SIG-M5 treated with dmso at 0.1 percent for 504 hours (cell line): ENCODE measurements at regions not wholly inside any gene's neighbourhood (a gene's known extent, or its start where the extent isn't known, plus 50 kb on each side); places are given as distances from the start of the nearest gene placed in this dataset.
A peak's percentile ranks its signal among the peaks of the same experiment; 100 is the strongest.
"Not testable (repeated sequence)": the region's sequence is repeated elsewhere in the genome, so short reads cannot be mapped to it uniquely, and the experiment has no call there.

Experiments
- DNase-seq: peaks from one replicate; lab custom pipeline; 2025; ENCODE audit not compliant: unreplicated experiment; lab: John Stamatoyannopoulos, UW

DNA sequence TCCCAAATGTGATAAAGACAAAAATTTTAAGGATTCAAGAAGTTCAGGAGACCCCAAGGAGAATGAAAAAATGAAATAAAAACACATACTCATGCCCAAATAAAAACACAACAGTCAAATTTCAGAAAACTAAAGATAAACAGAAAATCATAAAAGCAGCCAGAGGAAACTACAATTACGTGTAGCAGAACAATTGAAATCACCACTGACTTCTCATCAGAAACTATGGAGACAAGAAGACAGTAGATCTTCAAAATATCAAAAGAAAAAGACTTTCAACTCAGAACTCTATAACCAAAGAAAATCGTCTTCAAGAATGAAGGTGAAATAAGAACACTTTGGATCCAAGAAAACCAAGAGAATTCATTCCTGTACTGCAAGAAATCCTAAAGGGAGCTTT, 54.9 kb downstream of the DIO3 start:
- DNase-seq, result no peak

DNA sequence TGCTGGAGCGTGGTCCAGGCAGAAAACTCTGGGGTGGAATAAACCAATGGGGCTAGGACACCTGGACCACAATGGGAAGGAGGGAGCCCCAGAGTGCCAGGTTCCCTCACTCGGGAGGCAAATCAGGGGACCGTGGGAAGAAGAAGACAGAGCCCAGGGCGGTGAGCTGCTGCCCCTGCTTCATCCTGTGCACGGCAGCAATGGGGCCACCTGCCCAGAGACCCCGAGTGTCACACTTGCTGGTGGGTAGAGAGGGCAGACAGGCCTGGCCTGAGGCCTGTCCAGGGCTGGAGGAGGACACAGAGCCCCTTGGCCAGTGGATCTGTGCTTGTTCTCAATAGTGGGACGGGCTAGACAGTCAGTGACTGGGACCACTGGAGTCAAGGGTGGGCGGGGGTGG, 58.2 kb downstream of the DIO3 start:
- no peak for DNase-seq

DNA sequence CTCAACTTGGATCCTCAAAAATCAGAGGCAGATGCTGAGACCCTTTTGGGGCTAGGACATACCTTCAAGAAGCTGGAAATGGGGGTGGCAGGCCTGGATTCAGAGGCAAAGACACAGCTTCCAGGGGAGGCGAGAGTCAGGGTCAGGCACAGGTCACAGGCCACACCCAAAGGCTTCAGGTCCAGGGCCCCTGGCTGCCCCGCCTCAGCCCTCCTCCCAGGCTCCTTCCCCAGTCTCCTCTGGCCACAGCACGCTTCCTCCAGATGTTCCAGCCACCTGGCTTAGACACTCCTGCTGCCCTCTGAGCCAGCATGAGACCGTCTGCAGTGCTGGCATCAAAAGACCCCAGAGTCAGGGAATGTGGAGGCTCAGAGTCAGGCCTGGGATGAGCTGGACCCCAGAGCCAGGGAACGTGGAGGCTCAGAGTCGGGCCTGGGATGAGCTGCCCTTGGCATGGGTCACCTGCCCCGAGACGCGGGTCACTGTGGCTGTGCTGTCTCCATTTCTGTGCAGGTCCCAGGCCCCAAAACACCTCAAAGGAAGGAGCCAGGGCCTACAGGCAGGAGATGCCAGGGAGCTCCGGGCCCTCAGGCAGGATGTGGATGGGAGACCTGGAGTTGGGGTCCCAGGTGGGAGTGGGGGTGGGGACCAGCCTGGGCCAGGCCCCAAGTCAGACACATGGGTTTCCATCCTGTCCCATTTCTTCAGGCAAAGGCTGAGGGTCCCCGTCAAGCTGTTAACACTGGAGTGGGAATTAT, 58.9 kb downstream of the DIO3 start:
- no peak for DNase-seq

DNA sequence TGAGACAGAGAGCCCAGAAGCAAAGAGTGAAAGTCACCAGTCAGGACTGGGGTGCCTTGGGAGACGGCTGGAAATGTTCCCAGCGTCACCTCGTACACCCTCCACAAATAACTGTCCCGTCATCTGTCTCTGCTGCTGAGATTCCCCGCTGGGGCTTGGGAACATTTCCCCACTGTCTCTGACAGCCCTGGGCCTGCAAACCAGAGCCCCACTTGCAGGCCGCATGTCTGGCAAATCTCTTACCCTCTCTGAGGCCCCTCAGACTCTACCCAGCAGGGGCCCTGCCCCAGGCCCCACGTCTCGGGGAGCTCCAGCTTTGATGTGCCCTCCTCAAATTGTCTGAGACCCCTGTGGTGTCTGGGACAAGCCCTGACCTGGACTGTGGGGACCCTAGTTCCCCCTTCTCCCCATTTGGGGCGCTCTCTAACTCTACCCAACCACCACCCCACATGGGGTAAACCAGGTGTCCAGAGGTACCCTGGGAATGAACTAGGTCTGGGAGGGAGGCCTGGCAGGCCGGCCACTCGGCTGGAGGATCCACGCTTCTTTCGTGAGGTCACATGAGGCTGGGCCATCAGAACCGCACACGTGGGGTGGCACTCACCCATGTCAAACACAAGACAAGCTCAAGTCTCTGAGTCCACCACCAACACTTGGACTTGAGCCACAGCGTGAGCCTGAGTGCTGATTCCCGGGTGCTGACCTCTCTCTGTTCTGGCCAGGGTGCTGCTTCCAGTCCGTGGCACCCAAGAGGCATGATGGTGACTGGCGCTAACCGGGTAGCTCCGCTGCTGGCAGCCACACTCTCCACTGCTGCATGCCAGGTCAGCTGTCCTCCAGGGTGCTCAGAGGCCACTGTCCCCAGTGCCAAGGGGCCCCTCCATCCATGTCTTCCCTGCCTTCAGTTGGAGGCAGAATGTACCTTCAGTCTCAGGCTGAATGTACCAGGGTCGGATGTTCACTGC, 59.8 kb downstream of the DIO3 start:
- DNase-seq, result no peak

DNA sequence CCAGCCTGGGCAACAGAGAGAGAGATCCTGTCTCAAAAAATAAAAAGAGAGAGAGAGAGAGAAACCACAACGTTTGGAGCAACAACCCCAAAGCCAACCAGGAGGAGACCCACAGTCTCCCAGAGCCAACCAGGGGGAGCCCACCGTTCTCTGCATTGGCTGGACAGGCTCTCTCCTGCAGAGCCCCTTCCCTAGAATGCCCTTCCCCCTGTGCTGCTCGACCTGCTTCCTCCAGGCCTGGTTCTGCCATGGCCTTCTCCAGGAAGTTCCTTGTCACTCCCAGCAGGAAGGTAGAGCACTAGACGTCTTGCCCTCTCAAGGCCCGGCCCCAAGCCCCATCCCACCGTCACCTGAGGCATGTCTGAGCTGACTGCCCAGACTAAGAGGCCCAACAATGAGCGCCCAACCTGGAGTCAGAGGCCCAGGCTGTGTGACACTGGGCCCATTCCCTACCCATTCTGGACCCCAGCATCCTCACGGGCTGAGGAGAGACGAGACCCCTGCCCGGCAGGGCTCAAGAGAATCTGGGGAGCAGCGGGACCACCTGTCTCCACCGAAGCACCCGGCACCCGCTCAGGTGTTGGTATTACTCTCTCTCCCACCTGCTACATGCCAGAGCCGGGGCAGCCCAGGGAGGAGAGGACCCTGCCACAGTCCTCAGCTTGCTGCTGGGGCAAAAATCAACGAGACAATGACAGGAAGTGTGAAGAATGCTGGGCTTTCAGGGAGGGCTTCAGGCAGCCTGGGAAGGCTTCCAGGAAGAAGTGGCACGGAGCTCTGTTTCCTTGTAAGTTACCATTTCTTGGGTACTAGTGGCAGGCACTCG, 61.2 kb downstream of the DIO3 start:
- DNase-seq, result no peak

DNA sequence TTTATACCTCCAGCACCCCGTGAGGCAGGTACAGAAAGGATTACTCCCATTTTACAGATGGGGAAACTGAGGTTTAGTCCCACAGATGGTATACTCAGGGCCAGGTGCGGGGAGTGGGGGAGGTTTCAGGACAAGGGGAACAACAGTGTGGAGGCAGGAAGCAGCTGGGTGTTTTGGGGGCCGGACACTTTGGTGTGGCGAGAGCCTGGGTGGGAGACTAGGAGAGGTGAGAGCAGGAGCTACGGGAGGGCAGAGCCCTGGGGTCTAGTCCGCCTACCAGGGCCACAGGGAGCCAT, 61.7 kb downstream of the DIO3 start:
- DNase-seq, result no peak

DNA sequence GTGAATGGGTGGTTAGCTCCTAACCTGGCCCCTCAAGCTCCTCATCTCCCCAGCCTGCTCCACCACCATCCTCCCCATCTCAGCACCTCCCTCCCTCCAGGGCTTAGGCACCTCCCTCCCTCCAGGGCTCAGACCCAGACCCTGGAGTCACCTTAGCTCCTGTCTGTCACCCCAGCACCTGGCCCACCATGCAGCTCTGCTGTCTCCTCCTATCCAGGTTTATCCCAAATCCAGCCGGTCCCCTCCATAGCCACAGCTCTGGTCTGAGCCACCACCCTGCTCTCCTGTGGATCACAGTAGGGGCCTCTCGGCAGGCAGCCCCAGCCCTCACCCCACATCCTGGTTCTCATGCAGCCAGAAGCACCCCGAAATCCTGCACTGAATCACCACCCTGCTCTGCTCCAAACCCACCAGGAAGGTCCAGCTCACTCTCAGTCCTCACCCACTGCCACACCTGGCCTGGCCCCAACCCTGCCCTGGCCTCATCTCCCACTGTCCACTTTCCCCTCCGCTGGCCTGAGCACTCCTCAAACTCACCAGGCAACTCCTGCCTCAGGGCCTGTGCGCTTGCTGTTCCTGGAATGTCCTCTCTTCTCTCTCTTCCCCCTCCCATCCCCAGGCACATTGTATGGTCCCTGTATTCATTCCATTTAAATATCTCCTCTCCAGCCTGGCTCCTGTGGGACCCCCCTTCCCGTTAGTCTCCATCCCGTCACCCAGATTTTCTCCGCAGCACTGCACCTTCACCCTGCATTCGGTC, 62.6 kb downstream of the DIO3 start:
- no peak for DNase-seq

DNA sequence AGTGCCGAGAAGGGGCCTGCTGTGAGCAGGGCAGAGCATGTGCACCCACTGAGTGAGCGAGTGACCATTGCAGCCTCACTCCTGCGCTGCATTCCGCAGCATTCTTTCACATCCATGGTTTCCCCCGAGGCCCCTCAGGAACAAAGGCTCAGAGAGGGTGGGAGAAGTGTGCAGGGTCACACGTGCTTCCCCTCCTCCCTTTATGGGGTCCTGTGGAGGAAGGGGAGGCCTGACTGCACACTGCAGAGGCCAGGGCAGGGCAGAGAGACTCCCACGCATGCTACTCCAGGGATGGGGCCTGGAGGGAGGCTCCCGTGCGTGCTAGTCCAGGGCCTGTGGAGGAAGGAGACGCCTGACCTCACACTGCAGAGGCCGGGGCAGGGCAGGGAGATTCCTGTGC, 63.2 kb downstream of the DIO3 start:
- no peak for DNase-seq

DNA sequence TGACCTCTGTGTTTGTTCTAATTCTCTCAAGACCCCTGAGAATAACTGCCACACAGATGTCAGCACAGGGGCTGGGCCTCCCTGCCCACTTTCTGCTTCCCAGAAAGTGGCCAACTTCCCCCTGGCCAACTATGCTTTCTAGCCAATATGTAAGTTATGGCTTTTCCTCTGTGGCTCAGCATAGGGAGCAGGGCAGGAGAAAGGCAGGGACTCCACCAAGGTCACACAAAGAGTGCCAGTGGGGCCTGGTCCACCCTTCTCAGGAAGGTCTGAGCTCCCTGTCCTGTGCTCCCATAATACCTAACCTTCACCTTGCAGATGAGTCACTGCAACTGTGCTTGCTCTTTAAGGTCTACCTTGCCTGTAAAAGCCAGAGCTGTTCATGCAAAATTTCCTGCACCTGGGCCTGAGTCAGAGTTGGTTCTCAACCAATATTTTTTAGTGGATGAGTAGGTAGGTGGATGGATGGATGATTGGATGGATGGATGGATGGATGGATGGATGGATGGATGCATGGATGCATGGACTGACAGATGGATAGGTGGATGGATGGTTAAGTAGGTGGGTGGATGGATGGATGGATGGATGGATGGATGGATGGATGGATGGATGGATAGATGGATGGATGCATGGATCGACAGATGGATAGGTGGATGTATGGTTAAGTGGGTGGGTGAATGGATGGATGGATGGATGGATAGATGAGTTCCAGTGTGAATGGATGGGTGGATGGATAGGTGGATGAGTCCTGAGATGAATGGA, 64.2 kb downstream of the DIO3 start:
- DNase-seq, result no peak

DNA sequence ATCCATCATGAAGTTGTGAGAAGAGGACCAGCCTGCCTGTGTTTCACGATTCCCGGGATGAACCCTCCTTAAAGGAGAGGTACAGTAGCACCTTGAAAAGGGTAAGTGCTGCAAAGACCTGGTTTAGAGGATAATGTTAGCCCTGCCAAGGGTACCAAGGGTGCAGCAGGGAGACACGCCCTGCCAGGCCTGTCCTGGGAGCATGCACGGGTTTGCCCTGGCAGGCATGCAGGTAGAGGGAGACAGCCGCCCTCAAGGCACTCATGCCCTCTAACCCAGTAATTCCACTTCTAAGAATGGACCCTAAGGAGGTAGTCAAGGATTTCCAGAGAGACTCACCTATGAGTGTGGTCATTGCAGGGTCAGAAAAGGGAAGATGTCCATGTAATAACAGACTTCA, 65.0 kb downstream of the DIO3 start:
- no peak for DNase-seq

DNA sequence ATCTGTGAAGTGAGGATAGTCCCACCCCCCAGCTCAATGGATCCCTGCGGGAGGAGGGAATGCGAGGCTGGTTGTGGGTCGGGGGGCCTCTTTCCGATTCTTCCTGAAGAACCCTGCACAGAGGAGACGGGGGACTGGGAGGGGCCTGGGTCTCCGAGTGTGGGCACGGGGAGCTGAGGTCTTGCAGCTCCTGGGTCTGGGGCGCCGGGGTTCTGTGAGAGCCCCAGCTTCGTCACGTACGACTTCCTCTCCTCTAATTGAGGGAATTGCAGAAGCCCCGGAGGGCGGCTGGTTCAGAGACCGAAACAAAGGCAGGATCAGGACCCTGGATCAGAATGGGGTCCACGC, 66.6 kb downstream of the DIO3 start:
- no peak for DNase-seq

DNA sequence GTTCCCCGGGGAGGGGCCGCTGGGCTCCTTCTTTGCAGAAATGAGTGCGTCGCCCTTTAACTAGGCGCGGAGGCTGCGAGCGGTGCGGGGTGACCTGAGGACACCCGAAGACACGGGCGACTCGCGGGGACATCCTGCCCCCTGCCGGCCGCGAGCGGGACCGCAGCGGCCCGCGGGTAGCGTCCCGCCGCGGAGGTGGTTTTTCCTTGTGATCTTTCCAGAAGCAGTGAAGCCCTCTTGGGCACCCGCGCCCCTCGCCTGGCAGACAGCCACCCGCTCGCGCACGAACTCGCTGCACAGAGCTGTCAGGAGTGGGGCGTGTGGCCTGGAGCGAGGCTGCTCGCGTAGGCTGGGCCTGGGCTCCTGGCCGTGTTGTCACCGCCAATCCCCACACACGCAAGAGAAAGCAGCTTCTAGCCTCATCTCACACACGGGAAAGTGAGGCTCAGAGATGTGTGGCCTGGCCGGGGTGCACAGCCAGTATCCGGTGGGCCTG, 67.2 kb downstream of the DIO3 start:
- peak; percentile 58 for DNase-seq

DNA sequence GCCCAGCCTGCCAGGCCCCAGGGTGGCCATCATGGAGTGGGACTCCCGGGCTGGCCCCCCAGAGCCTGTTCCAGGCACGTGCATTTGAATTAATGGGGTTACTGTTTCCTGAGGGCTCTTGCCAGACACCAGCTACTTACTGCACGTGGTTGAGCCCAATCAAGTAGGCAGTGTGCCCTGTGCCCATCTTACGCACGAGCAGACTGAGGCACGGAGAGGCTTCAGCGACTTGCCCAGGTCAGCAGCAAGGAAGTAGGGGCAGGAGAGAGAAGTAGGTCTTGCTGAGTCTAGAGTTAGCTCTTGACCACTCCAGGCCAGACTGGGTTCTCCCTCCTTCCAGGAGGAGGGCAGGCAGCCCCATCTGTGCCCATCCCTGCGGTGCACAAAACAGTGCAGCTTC, 67.7 kb downstream of the DIO3 start:
- no peak for DNase-seq

DNA sequence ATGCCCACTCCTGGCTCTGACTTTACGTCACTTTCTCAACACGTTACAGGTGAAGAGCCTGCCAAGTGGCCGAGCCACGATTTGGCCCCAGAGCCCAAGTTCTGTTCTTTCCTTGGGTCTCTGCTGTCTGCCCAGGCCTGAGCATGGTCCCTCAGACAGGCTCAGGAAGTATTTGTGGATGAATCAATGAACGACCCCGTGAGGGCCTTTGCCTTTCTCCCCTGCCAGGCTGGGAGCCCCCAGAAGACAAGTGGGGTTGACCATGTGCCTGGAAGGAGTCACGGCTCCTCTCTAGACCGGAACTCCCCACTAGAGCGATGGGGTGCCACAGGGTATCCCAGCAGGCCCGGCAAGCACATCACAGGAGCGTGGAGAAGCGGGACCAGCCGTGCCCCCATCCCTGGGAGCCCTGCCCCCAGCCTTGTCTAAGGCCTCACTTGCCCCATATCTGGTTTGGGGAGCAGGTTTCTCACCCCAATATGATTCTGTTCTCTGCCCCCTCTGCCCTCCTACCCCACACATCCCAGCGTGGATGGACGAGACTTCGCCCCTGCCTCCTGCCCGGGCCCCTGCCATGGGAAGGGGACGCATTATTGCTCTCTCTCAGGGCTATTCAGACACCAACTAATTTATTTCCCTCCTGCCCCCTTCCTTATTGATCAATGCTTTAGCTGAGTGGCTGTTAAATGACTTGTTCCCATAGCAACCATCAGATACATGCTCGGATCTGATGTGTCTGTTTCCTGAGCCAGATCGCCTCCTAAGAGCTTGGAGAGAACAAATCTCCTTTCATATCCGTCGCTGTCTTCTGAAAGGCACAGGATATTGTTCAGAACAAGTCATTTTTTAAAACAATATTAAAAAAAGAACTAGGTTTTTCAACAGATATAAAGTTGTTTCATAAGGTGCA, 69.0 kb downstream of the DIO3 start:
- DNase-seq, result no peak

DNA sequence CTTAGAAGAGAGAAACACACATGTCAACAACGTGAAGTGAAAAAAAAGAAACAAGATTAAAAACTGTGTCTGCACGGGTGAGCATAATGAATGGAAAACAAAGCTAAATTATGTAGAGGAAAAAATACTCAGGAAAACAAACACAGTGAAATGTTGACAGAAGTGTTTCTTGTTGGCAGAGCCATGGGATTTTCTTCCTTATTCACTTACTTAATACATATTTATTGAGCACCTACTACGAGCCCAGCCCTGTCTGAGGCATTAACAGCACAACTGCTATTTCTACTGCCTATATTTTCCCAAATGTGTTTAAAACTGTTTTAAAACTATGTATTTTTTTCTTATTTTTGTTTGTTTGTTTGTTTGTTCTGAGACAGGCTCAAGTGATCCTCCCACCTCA, 69.9 kb downstream of the DIO3 start:
- no peak for DNase-seq

DNA sequence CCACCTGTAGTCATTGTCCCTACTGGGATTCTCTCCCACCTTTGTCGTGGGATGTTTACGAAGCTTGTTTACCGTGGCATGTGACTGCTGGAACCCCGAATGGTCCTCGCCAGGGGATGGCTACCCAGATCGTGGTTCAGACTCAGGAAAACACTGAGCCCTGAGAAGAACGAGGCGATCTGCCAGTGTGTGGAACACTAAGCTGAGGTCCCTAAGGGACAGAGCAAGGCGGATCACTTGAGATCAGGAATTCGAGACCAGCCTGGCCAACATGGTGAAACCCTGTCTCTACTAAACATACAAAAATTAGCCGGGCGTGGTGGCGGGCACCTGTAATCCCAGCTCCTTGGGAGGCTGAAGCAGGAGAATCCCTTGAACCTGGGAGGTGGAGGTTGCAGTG, 70.7 kb downstream of the DIO3 start:
- not testable (repeated sequence) for DNase-seq

DNA sequence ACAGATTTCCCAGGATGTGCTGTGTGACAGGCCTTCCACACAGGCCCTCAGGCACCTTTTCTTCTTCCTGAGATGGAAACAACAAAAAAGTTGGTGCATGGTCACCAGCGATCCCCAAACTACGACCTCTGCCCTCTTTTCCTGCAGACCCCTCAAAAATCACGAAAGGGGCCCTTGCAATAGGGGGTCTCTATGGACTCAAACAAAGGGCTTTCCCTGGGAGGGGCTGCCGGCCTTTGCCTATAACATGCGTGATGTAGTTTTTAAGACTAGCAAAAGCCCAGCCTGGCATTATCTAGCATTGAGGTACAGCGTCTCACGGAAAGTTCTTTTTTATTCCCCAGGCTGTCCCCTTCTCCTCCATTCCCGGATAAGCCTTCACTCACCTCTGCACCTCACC, 71.2 kb downstream of the DIO3 start:
- no peak for DNase-seq

DNA sequence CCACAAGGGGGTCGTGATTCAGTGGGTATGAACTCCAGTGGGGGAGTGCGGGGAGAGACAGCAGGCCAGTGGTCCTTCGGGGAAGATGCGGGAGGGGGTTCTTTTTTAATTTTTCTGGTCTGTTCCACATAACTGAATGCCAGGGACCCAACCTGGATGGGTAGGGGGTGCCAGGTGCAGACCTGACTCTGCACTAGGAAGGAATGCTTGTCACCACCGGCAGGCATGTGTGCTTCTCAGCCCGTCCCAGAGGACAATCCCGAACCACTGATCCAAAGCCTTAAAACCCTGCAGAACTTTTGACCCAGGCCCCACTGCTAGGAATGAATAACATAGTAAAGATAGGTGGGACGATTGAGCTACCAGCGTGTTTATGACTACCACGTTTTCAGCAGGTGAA, 72.0 kb downstream of the DIO3 start:
- no peak for DNase-seq

DNA sequence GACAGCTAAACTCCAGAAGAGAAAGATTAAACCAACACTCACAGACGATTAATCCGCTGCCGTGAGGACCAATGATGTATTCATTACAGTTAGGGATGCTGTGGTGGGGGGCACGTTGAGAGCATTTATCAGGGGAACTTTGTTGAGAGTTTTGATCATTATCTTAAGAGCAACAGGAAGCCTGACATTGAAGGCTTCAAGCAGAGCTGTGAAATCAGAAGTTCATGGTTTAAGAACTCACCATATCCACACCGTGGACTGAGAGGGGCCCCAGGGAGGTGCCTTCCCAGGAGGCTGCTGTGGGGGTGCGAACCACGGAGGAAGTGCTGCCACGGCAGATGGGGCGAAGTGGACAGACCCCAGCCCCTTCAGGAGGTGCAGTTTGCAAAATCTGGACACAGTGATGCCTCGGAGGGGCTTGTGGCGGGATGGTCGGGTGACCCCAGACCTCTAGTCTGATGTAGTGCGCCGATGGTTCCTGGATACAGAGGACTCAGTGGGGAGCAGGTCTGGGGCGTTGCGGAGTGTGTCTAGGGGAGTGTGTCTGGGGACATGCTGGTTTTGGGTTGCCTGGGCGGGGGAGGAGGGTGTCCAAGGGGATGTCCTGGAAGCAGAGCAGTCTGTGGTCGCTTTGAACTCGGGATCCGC, 73.0 kb downstream of the DIO3 start:
- no peak for DNase-seq
